ENCODE measurements at regions not wholly inside any gene's neighbourhood (a gene's known extent, or its start where the extent isn't known, plus 50 kb on each side); places are given as distances from the start of the nearest gene placed in this dataset.
"Not testable (repeated sequence)": the region's sequence is repeated elsewhere in the genome, so short reads cannot be mapped to it uniquely, and the experiment has no call there.

DNA sequence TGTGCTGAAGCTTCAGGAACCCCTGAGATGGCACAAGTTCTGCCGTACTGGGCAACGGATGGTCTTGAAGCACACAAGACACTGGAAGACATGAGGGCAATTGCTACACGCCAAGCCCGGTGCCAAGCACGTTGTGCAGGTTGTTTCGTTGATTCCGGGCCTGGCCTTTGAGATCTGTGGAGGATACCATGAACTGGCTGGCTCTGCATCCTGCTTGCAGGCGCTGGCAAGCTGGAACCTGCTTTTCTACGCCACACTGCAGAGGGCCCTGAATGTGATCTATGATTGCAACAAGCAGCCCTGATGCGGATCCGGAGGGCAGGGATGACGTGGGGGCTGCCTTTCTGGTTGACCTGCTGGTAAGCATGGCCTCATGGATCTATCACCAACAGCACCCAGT lies 262.5 kb upstream of the ATP10A start:
- no peak for DNase-seq (ENCODE audit: low spot score)

DNA sequence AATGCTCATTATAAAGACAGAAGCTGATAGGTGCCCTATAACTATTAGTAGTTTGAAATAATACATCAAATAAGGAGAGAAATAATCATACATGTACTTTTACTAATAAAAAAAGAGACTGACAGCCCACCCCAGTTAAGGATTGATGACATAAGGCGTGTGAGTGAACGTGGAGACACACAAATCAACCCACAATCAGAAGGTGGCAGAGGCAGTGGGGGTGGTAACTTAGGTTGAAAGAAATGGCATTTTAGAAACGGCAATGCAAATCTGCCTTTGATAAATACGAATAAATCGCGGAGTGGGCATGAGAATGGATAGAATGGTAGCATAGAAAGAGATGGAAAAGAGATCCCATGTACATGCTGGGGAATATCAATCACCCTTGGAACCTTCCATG lies 256.2 kb upstream of the ATP10A start:
- no peak for DNase-seq (ENCODE audit: low spot score)

DNA sequence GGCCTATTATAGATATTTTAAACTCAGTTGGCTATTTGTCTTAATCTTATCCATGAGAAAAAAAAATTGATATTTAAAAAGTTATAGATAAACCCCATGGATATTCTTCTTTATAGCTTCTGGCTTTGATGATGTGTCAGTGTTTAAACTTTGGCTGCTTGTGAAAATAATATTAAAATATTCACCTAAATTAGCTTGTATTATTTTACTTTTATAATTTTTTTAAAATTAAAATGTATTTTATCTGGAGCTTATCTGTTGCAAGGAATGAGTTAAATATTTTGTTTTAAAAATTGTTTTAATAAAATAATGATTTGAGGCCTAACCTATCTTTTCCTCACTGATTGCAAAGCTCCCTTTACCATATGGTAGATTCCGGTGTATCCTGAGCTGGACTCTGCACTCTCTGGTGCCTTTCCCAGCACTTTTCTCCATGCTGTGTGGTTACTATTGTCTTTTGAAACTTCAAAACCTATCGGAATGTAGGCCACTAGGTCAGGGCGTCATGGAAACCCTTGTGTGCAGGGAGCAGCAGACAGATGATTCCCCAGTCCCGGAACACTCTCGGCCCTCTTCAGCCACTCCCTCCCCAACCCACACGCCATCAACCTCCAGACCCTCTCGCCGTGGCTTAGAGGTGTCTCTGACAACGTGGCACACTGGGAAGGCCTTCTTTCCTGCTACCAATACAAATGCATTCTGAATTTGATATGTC lies 252.3 kb upstream of the ATP10A start:
- DNase-seq (ENCODE audit: low spot score): no peak

DNA sequence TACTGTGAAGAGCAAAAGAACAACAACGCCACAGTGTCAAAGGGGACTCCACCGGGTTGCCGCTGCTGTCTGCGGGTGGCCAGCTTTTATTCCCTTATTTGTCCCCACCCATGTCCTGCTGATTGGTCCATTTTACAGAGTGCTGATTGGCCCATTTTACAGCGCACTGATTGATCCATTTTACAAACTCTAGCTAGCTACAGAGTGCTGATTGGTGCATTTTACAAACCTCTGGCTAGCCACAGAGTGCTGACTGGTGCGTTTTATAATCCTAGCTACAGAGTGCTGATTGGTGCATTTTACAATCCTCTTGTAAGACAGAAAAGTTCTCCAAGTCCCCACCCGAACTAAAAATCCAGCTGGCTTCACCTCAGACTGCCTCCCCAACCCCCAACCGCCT lies 251.0 kb upstream of the ATP10A start:
- not testable (repeated sequence) for DNase-seq (ENCODE audit: low spot score)

DNA sequence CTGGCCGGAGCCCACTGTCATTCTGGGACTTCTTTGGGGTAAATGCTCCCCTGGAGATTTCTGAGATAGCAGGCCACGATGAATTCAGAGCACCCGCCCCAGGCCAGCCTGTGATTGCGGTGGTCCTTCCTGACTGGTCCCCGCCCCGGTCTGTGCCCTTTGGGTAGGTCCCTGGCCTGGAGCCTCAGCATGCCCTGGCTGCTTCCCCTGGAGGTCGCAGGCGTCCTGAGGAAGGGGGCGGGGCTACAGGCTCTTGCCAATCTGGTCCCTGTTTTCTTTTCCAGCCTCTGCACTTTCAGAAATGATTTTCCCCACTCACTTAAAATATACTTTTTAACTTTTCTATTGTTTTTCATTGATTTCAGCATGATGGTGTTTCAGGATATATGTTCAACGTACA lies 250.2 kb upstream of the ATP10A start:
- DNase-seq (ENCODE audit: low spot score): no peak

DNA sequence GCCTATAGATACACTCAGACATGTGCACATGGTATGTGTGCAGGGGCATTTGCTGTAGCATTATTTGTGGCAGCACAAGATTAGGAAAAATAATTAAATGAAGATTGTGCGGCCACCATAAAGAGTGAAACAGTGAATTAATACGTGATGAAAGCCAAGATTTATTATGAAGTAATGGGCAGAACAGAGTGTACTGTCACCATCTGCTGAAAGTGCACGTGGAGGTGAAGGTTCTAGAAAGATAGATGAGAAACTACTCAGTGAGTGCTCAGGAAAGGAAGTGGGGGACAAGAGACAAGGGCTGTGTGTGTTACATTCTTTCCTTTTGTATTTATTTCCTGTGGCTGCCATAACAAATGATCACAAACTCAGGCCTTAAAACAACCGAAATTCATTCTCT lies 246.1 kb upstream of the ATP10A start:
- no peak for DNase-seq (ENCODE audit: low spot score)

DNA sequence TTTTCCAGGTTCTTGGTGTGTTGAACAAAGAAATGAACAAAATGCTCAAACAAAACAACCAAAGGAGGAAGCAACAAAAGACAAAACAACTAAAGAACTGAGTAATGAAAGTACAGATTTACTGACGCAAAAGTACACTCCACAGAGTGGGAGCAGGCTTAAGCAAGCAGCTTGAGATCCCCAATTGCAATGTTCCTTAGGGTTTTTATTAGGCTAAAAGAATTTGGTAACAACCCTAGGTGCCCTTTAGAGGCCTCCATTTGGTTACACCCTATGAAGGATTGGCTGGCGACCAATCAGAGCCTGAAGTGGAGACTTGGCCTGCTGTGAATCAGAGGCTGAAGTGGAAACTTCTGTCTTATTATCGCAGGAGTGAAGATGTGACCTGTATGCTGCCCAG lies 243.4 kb upstream of the ATP10A start:
- DNase-seq (ENCODE audit: low spot score): no peak

DNA sequence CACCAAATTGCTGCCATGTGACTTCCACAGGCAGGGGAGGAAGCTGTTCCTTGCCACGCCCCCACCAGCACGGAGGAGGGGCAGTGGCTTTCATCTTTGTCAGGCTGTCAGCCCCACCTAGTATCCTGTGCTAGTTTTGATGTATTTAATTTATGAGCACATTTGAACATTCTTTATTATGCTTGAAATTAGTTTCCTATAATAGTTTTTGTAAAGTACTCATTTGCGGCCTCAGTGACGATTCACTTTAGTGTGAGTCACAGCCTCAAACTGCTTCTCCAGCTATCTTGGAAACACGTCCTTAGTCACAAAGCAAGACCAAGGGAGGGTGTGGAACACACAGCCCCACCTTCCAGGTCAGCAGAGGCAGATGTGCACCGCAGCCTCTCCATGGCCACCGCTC lies 239.9 kb upstream of the ATP10A start:
- no peak for DNase-seq (ENCODE audit: low spot score)

DNA sequence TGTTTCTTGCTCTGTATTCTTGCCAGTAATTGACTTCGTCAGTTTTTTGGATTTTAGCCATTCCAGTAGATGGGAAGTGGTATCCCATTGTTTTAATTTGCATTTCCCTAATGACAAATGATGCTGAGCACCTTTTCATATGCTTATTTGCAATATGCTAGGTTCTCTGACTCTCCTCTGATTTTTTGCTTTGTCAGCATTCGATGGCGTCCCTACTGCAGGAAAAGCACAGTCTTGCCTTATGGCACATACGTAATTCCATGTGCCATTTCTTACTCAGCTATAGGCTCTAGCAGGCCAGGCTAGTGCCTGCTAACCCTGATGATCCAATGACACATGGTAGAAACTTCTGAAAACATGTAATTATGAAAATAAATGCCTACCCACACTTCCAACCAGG lies 239.2 kb upstream of the ATP10A start:
- no peak for DNase-seq (ENCODE audit: low spot score)

DNA sequence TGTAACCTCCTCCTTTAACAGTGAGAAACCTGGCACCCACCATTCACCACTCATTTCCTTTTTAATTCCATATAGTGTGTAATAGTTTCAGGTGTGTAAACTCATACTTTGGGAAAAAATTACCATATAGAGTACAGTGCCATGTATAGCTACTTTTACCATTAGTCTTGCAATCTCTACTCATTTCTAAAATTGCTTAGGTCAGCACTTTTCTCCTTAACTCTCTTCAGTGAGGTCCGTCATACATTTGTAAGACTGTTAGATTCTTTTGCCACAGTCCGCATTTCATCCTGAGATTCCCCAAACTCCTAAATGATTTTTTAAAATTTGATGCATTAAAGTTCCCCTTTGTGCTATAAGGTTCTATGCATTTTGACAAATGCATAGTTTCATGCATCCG lies 238.3 kb upstream of the ATP10A start:
- DNase-seq (ENCODE audit: low spot score): no peak

DNA sequence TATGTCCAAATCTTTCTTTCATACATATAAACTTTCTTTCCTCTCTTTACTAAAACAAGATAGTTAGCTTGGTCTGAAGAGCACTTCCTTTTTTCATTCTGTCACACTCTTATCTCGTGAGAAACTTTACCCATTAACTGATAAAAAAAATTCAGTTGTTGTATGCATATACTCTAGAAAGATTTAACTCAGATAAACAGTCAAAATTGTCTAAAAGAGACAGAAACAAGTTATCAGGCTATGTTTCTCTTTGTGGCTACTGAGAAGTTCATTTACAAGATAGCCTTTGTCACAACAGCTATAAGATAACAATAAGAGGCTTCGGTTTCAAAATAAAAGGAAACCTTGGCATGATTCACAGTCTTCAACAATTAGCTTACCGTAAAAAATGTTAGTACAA lies 235.7 kb upstream of the ATP10A start:
- DNase-seq (ENCODE audit: low spot score): no peak

DNA sequence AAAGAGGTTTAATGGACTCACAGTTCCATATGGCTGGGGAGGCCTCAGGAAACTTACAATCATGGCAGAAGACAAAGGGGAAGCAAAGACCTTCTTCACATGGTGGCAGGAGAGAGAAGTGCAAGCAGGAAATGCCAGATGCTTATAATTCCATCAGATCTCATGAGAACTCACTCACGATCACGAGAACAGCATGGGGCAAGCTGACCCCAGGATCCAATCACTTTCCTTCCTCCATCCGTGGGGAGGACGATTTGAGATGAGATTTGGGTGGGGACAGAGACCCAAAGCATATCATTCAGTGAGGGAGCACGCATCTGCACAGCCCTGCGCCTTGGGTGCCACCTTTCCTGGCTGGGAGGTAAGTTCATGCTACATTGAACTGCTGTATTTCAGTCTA lies 234.1 kb upstream of the ATP10A start:
- DNase-seq (ENCODE audit: low spot score): no peak

DNA sequence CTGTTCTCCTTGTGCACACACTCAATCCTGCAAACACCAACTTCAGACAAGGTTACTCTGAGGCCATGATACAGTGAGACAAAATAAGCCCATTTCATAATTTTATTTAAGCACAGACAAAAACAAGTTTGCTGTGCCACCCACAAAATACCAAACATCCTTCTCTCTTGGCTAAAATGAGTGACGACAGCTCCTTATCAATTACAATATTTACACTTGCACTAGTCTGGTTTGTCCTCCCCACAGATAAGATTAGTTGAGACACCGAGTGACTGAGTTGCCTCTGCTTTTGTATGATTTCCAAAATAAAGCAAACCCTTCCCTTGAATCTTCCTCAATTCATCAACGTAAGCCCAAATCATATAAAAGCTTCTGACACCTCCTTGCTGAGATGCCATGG lies 233.5 kb upstream of the ATP10A start:
- DNase-seq (ENCODE audit: low spot score): no peak

DNA sequence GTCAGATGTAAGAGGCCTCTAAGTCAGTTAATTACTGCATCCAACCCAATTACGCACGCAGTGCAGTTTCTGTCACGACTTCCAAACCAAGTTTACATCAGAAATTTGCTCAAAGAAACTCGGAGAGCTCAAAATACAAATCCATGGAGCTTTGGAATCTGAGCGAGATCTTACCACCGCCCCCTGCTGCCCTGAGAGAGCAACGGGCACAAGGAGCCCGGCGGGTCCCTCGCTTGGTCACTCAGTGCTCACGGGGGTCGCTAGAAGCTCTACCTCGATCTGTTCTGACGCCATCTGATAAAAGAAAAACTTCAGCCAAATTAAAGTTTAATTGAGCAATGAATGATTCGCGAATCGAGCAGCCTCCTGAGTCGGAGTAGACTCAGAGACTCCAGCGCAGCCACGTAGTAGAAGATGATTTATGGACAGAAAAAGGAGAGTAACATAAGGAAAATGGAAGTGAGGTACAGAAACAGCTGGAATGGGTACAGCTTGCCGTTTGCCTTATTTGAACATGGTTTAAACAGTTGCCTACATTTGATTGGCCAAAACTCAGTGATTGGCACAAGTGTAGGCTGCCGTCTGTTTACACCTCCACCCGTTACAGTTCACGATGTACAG lies 232.7 kb upstream of the ATP10A start:
- DNase-seq (ENCODE audit: low spot score): no peak

DNA sequence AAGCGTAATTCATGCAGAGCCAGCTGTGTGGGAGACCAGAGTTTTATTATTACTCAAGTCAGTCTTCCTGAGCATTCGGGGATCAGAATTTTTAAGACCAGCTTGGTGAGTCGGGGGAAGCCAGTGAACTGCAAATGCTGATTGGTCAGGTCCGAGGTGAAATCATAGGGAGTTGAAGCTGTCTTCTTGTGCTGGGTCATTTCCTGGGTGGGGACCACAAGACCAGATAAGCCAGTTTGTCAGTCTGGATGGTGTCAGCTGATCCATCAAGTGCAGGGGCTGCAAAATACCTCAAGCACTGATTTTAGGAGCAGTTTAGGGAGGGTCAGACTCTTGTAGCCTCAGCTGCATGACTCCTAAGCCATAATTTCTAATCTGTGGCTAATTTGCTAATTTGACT lies 228.1 kb upstream of the ATP10A start:
- DNase-seq (ENCODE audit: low spot score): no peak

DNA sequence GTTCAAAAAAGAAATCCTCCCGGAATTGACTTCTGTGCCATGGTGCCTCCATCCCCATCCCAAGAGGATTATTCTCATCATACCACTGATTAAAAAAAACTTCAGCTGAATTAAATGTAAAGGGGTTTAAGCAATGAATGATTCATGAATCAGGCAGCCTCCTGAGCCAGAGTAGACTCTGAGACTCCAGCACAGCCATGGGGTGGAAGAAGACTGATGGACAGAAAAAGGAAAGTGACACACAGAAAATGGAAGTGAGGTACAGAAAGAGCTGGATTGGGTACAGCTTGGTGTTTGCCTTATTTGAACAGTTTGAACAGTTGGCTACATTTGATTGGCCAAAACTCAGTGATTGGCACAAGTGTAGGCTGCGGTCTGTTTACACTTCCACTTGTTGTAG lies 224.8 kb upstream of the ATP10A start:
- DNase-seq (ENCODE audit: low spot score): no peak

DNA sequence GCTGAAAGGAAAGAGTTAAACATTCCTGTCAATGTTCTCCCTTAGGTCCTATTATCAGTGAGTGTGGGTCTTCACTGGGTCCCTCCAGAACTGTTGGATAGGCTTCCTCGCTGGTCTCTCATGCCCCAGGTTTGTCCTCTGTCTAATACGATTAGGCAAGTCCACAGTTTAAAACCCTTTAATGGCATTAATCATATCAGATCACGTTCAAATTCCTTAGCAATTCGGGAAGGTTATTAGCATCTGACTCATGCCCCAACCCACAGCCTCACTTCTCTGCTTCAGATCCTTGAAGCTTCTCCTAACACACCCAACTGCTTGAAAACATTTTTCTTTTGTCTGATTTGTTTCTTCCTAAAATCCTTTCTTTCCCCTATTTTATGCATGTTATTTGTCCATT lies 224.3 kb upstream of the ATP10A start:
- no peak for DNase-seq (ENCODE audit: low spot score)

DNA sequence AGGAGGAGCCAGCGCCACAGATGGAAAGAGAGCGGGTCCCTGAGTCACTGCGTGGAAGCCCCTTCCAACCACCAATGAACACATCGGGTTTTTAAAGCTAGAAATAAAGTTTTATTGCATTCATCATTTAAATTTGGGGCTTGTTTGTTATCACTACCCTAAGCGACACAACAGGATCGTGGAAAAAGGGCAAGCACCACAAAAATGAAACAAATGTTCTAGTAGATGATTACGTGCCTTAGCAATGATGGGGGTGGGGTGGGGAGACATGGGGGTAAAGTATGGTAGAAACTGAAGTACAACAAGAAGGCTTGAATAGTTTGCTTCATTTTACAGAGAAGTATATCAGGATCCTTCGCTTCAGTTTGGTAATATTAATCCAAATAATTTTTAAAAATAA lies 221.6 kb upstream of the ATP10A start:
- DNase-seq (ENCODE audit: low spot score): no peak

DNA sequence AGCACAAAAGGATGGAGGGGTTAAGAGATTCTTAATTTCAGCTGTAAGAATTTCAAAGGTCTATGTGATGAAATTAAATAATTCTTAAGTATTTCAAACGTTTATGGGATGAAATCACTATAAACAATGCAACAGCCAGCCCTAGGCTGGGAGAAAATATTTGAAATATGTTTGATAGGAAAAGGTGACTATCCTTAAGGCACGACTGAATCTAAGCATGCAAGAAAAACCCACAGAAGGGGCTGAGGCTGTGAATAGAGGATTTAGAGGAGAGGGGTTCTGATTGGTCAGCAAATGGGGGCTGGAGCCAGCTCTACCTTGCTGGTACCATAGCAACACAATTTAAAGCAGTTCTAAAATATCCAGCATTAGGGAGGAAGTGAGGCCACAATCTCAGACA lies 220.8 kb upstream of the ATP10A start:
- DNase-seq (ENCODE audit: low spot score): no peak

DNA sequence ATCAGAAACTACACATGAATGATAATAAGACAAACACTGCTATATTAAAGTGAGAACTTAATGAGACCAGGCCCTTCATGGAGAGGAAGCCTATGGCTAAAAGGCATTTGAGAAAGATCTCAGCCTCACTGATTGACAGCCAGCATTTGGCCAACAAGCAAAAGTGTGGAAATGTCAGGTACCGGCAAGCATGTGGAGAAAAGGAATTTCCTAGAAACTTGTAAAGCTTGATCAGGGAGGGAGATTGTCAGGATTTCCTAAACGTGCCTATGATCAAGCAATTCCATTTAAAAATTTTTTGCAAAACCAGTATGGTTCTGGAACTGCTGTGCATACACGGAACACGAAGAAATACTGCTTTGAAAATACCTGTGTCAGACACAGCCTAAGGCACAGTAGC lies 220.3 kb upstream of the ATP10A start:
- DNase-seq (ENCODE audit: low spot score): no peak

DNA sequence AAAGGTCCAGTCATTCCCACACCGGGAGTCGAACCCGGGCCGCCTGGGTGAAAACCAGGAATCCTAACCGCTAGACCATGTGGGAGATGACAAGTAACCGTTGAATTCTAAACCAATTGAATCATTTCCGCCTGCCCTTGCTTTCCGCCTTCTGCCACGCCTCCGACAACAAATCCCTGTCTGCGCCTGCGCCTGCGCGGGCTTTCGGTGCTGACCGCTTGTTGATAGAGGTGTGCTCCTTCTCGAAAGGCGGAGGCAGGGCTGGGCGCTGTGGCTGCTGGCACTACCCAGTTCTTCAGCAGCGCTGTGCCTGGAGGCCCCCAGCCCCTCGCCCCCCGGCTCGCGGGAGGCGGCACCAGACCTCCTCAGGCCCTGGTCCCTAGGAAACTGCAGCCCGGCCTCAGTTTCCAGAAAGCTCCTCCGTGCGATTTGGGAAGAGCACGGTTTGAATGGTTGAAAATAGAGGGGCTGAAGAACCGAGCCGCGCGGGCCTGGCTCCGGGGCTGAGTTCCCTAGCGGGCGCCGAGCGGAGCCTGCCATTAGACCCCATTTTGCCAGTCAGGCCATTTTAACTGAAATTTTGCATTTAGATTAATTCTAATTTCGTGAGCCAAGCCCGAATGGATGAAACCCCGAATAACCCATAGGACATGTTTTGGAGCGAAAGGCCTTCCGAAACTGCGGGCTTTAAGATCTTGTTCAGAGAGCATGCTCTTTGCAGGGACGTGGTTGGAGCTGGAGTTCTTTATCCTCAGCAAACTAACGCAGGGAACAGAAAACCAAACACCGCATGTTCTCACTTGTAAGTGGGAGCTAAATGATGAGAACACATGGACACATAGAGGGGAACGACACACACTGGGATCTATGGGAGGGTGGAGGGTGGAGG lies 219.3 kb upstream of the ATP10A start:
- DNase-seq (ENCODE audit: low spot score): peak; percentile 97

DNA sequence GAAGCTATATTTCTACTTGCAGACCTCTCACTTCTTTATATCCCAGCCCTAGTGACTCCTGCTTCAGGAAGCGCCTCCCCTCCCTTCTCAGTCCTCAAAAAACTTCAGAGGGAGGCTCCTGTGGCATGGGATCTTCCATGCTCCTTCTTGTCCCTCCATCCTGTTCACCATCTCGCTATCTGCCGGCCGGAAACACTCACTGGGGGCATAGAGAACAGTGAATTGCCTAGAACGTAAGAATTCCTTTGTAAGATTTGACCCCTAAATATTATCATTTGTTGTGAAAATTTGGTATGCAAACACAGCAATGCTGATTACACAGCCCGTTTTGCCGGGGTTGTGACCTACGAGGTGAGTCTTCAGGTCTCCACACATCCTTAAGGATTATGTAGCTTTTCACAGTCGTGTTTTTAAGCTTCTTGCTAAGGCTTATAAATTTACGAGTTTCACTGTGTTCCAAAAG lies 218.7 kb upstream of the ATP10A start:
- DNase-seq (ENCODE audit: low spot score): no peak

DNA sequence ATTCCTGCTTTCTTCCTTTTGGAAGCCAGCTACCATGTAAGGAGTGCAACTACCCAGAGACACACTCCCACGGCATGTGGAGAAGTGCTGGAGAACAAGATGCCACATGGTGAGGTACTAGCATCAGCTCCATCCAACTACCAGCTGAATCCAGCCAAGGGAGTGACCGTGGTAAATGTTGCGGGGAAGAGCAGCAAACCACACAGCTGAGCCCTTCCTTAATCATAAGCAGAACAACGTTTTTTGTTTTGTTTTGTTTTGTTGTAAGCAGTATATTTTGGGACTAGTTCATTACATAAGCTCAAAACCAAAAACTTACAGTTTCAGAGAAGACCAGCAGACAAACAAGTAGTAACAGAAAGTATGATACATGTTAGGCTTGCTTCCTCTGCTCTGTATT lies 212.6 kb upstream of the ATP10A start:
- DNase-seq (ENCODE audit: low spot score): no peak

Data from mucosa of gallbladder (tissue), 1 donor.